H1 (cell line): ENCODE measurements at regions not wholly inside any gene's neighbourhood (a gene's known extent, or its start where the extent isn't known, plus 50 kb on each side); places are given as distances from the start of the nearest gene placed in this dataset.

Experiments used
- CTCF ChIA-PET: fragments of 300-600 bp; sonication (Branson Sonifier 250); formaldehyde crosslinking; loops from one replicate; lab custom pipeline; 2021; ENCODE audit not compliant: partially characterized antibody; lab: Charles Lee
- POLR2A ChIA-PET: fragments of 300-600 bp; sonication (Branson Sonifier 250); formaldehyde crosslinking; loops from one replicate; lab custom pipeline; 2021; ENCODE audit warnings: inconsistent platforms; ENCODE audit not compliant: partially characterized antibody; lab: Charles Lee
- DNase-seq, 2 experiments: peaks; one replicate each; pipeline versions ENCODE4 v3.0.0 to v3.0.0-alpha.2; 2010 to 2022; ENCODE audit warnings: low spot score in 2 of 2, low read depth in 1 of 2, mixed read lengths in 1 of 2
- FAIRE-seq: peaks from 2 replicates; lab custom pipeline; 2011; peaks lifted over from hg19 to GRCh38; lab: Jason Lieb, UNC
- H2AFZ ChIP-seq: 2 replicates; pipeline ENCODE4 v1.8.1; 2012; ENCODE audit warnings: low read length, inconsistent platforms
- H2AK5ac ChIP-seq: 2 replicates; pipeline ENCODE4 v1.6.1; 2013; ENCODE audit warnings: low read depth, low read length
- H2BK120ac ChIP-seq: replicated peaks from 2 replicates; pipeline ENCODE3; 2013; ENCODE audit warnings: low read depth, low read length, inconsistent platforms
- H2BK12ac ChIP-seq: 2 replicates; pipeline ENCODE4 v1.6.1; 2013; ENCODE audit warnings: low read depth, low read length
- H2BK15ac ChIP-seq: 2 replicates; pipeline ENCODE4 v1.6.1; 2013; ENCODE audit warnings: low read length
- H2BK20ac ChIP-seq: 2 replicates; pipeline ENCODE4 v1.6.1; 2013; ENCODE audit warnings: low read length
- H2BK5ac ChIP-seq: 2 replicates; pipeline ENCODE4 v1.6.1; 2013; ENCODE audit warnings: low read depth, low read length
- H3K14ac ChIP-seq: 2 replicates; pipeline ENCODE4 v1.6.1; 2013; ENCODE audit warnings: inconsistent platforms; ENCODE audit not compliant: insufficient read length
- H3K18ac ChIP-seq: 2 replicates; pipeline ENCODE4 v1.6.1; 2013; ENCODE audit warnings: low read length; ENCODE audit errors: extremely low read depth
- H3K23ac ChIP-seq: 2 replicates; pipeline ENCODE4 v1.6.1; 2013; ENCODE audit warnings: inconsistent platforms; ENCODE audit not compliant: insufficient read length
- H3K23me2 ChIP-seq: 2 replicates; pipeline ENCODE4 v1.6.1; 2013; ENCODE audit warnings: low read depth, low read length
- H3K27ac ChIP-seq: 2 replicates; pipeline ENCODE4 v1.6.1; 2011; ENCODE audit warnings: low read depth, low read length, inconsistent platforms
- H3K27me3 ChIP-seq, 4 experiments: replicated peaks in 1 of 4; 1 replicate in 1 of 4; 2 replicates in 3 of 4; pipeline versions ENCODE4 v1.6.1 to v1.8.1; 2011 to 2013; ENCODE audit warnings: low read length in 3 of 4, mild to moderate bottlenecking in 3 of 4, inconsistent platforms in 2 of 4, mixed read lengths in 2 of 4, moderate library complexity in 1 of 4; ENCODE audit not compliant: control insufficient read depth in 3 of 4, insufficient read depth in 3 of 4; ENCODE audit errors: extremely low read depth in 1 of 4
- H3K36me3 ChIP-seq, 4 experiments: 2 replicates each; pipeline versions ENCODE4 v1.6.1 to v1.8.1; 2011 to 2013; ENCODE audit warnings: mild to moderate bottlenecking in 4 of 4, low read length in 3 of 4, moderate library complexity in 2 of 4, control low read depth in 1 of 4, inconsistent platforms in 1 of 4; ENCODE audit not compliant: insufficient read depth in 4 of 4, control insufficient read depth in 2 of 4
- H3K4ac ChIP-seq: replicated peaks from 2 replicates; pipeline ENCODE3; 2013; ENCODE audit warnings: low read length, low read depth, mixed read lengths, inconsistent platforms; ENCODE audit not compliant: insufficient read length
- H3K4me1 ChIP-seq, 4 experiments: replicated peaks in 1 of 4; 1 replicate in 1 of 4; 2 replicates in 3 of 4; pipeline versions ENCODE4 v1.6.1 to v1.8.1; 2011 to 2013; ENCODE audit warnings: low read length in 3 of 4, inconsistent platforms in 2 of 4, mixed read lengths in 1 of 4; ENCODE audit not compliant: insufficient read depth in 4 of 4, control insufficient read depth in 3 of 4
- H3K4me2 ChIP-seq, 2 experiments: 2 replicates each; pipeline versions ENCODE4 v1.6.1 to v1.8.1; 2011 to 2013; ENCODE audit warnings: low read depth in 2 of 2, low read length in 2 of 2, control low read depth in 1 of 2, inconsistent platforms in 1 of 2, mild to moderate bottlenecking in 1 of 2; ENCODE audit not compliant: insufficient read depth in 1 of 2
- H3K4me3 ChIP-seq, 4 experiments: fragments of 200-600, 300-600 bp in 1 of 4; sonication (generic), shearing (Covaris generic), sonication (Bioruptor Twin) in 1 of 4; 2 replicates each; pipeline versions ENCODE4 v1.5.1 to v1.8.1; 2011 to 2016; ENCODE audit warnings: low read length in 4 of 4, low read depth in 3 of 4, control low read depth in 2 of 4, inconsistent platforms in 2 of 4, mild to moderate bottlenecking in 2 of 4, mixed read lengths in 1 of 4, moderate library complexity in 1 of 4; ENCODE audit not compliant: insufficient read depth in 2 of 4; ENCODE audit errors: extremely low read depth in 1 of 4
- H3K56ac ChIP-seq: replicated peaks from 2 replicates; pipeline ENCODE3; 2013; ENCODE audit warnings: low read depth, mild to moderate bottlenecking, mixed read lengths, low read length, inconsistent platforms; ENCODE audit not compliant: insufficient read length
- H3K79me1 ChIP-seq: 2 replicates; pipeline ENCODE4 v1.6.1; 2013; ENCODE audit warnings: low read depth, low read length, control low read depth
- H3K79me2 ChIP-seq, 2 experiments: 2 replicates each; pipeline versions ENCODE4 v1.6.1 to v1.8.1; 2012 to 2013; ENCODE audit warnings: low read length in 2 of 2, mild to moderate bottlenecking in 2 of 2, inconsistent platforms in 1 of 2; ENCODE audit not compliant: insufficient read depth in 2 of 2, control insufficient read depth in 1 of 2
- H3K9ac ChIP-seq, 4 experiments: replicated peaks in 1 of 4; 1 replicate in 1 of 4; 2 replicates in 3 of 4; pipeline versions ENCODE4 v1.6.1 to v1.8.1; 2011 to 2013; ENCODE audit warnings: low read depth in 3 of 4, low read length in 3 of 4, control low read depth in 2 of 4, mild to moderate bottlenecking in 2 of 4, moderate library complexity in 2 of 4, inconsistent platforms in 1 of 4; ENCODE audit errors: extremely low read depth in 1 of 4
- H3K9me3 ChIP-seq, 2 experiments: 2 replicates each; pipeline versions ENCODE4 v1.6.1 to v1.8.1; 2012 to 2013; ENCODE audit warnings: mild to moderate bottlenecking in 2 of 2, moderate library complexity in 2 of 2, control low read depth in 1 of 2, inconsistent platforms in 1 of 2, low read depth in 1 of 2, low read length in 1 of 2, mixed read lengths in 1 of 2; ENCODE audit not compliant: insufficient read depth in 2 of 2
- H4K20me1 ChIP-seq, 2 experiments: replicated peaks in 1 of 2; 2 replicates each; pipeline versions ENCODE3 to v1.8.1; 2011 to 2013; ENCODE audit warnings: inconsistent platforms in 2 of 2, low read length in 2 of 2, mild to moderate bottlenecking in 1 of 2; ENCODE audit not compliant: insufficient read depth in 2 of 2, control insufficient read depth in 1 of 2
- H4K5ac ChIP-seq: 2 replicates; pipeline ENCODE4 v1.6.1; 2013; ENCODE audit warnings: low read length, low read depth, mixed read lengths, inconsistent platforms; ENCODE audit not compliant: insufficient read length
- H4K8ac ChIP-seq: 2 replicates; pipeline ENCODE4 v1.8.0; 2013; ENCODE audit warnings: mild to moderate bottlenecking, moderate library complexity, low read length, inconsistent platforms; ENCODE audit not compliant: insufficient read depth; ENCODE audit errors: extremely low read depth
- H4K91ac ChIP-seq: replicated peaks from 2 replicates; pipeline ENCODE3; 2013; ENCODE audit warnings: low read length, mixed read lengths, inconsistent platforms; ENCODE audit not compliant: insufficient read length
- CREB1 ChIP-seq: IDR thresholded peaks from 2 replicates; pipeline ENCODE4 v1.6.1; 2012; ENCODE audit warnings: inconsistent platforms
- EP300 ChIP-seq, 2 experiments: IDR thresholded peaks; 1 replicate in 1 of 2; 2 replicates in 1 of 2; pipeline ENCODE4 v1.6.1; 2011 to 2012; ENCODE audit warnings: low read depth in 2 of 2, low read length in 2 of 2, mild to moderate bottlenecking in 2 of 2, borderline replicate concordance in 1 of 2, inconsistent platforms in 1 of 2, moderate library complexity in 1 of 2
- FOSL1 ChIP-seq: IDR thresholded peaks from 2 replicates; pipeline ENCODE4 v1.6.1; 2011; ENCODE audit warnings: mild to moderate bottlenecking, low read depth, low read length, moderate library complexity; ENCODE audit not compliant: insufficient read depth
- RNF2 ChIP-seq: fragments of 200-900, 300-1000 bp; sonication (generic); IDR thresholded peaks from 2 replicates; pipeline ENCODE4 v1.7.1; 2016; ENCODE audit warnings: borderline replicate concordance, low read depth, mild to moderate bottlenecking, antibody characterized with exemption, low read length; ENCODE audit not compliant: poor library complexity, severe bottlenecking; ENCODE audit errors: missing control alignments
- SAP30 ChIP-seq: fragments of 300-600 bp; sonication (generic); IDR thresholded peaks from 2 replicates; pipeline ENCODE4 v1.7.1; 2012; ENCODE audit warnings: low read length, moderate library complexity, mild to moderate bottlenecking, inconsistent platforms; ENCODE audit not compliant: insufficient read depth, insufficient replicate concordance
- SP2 ChIP-seq: IDR thresholded peaks from 2 replicates; pipeline ENCODE4 v1.6.1; 2012; ENCODE audit warnings: mild to moderate bottlenecking, low read length, inconsistent platforms
- SRF ChIP-seq: IDR thresholded peaks from 2 replicates; pipeline ENCODE4 v1.6.1; 2011; ENCODE audit warnings: mild to moderate bottlenecking, low read depth, low read length, moderate library complexity
- SUZ12 ChIP-seq: fragments of 200-600 bp; sonication (generic); IDR thresholded peaks from 2 replicates; pipeline ENCODE4 v1.6.1; 2012; ENCODE audit warnings: mild to moderate bottlenecking, inconsistent platforms, low read length, moderate library complexity, mixed read lengths
- TAF7 ChIP-seq: optimal IDR thresholded peaks from 2 replicates; pipeline ENCODE3; 2011; ENCODE audit warnings: low read depth, mild to moderate bottlenecking, inconsistent platforms, low read length, moderate library complexity, borderline replicate concordance
- TCF12 ChIP-seq: IDR thresholded peaks from 2 replicates; pipeline ENCODE4 v1.6.1; 2011; ENCODE audit warnings: low read depth, mild to moderate bottlenecking, low read length
- USF2 ChIP-seq: IDR thresholded peaks from 2 replicates; pipeline ENCODE4 v1.6.1; 2011; ENCODE audit warnings: low read length, improper control_type of control experiment
- YY1 ChIP-seq: IDR thresholded peaks from 2 replicates; pipeline ENCODE4 v1.6.1; 2011; ENCODE audit warnings: low read depth, mild to moderate bottlenecking, low read length
- WGBS, 2 experiments: shearing (Covaris generic) in 1 of 2; methylation state at CpG; one replicate each; pipeline versions ENCODE4 v1.1.6 to v1.1.7; 2013 to 2015; ENCODE audit warnings: low lambda C conversion rate in 2 of 2, mixed read lengths in 2 of 2, inconsistent platforms in 1 of 2, low coverage in 1 of 2, missing lambda C conversion rate in 1 of 2; ENCODE audit not compliant: insufficient replicate concordance in 2 of 2, insufficient coverage in 1 of 2, insufficient read length in 1 of 2; ENCODE audit errors: extremely low coverage in 1 of 2, missing lambda C conversion rate in 1 of 2; 5-methylcytosine and 5-hydroxymethylcytosine counted together

- ChIA-PET CTCF (no interaction called here), POLR2A (no interaction called here)
- Histone ChIP-seq H2BK12ac (no peak overlapping the region), H3K36me3 (no peaks in the 10 kb centered on the region), H3K4ac (no peak overlapping the region), H3K9ac (no peak overlapping the region), H3K14ac (no peak overlapping the region), H4K8ac (no peak overlapping the region), H3K4me1 (no peaks in the 10 kb centered on the region), H3K56ac (no peak overlapping the region), H2BK15ac (no peak overlapping the region), H3K23ac (no peak overlapping the region), H2BK20ac (no peak overlapping the region), H3K79me1 (no peaks in the 10 kb centered on the region), H4K20me1 (no peaks in the 10 kb centered on the region), H2BK5ac (no peak overlapping the region), H2AK5ac (no peak overlapping the region), H3K27ac (no peak overlapping the region), H3K79me2 (no peaks in the 10 kb centered on the region), H2BK120ac (no peak overlapping the region), H4K5ac (no peak overlapping the region), H3K4me3 (no peak overlapping the region), H4K91ac (no peak overlapping the region), H3K4me2 (no peak overlapping the region), H3K23me2 (no peaks in the 10 kb centered on the region), H2AFZ (no peak overlapping the region), H3K18ac (no peak overlapping the region), H3K27me3 (no peaks in the 10 kb centered on the region), H3K9me3 (no peaks in the 10 kb centered on the region)
- FAIRE-seq, result no peak
- DNase-seq, result no peak
- WGBS, 2 experiments, result 78% methylated on average over 1 of the region's 1 CpG; no CpG with 5 or more reads in 1 of the 2 experiments
- TF ChIP-seq SP2 (no peak), YY1 (no peak), SAP30 (no peak), USF2 (no peak), TCF12 (no peak), FOSL1 (no peak), SRF (no peak), TAF7 (no peak), SUZ12 (no peak), EP300 (IDR thresholded peaks at IDR 0.05; ENCODE audit: borderline replicate concordance in 1 of 2, low read depth in 2 of 2, low read length in 2 of 2) (no peak), RNF2 (no peak), CREB1 (no peak)
These were observed 111.8 kb upstream of the ADAMTSL1 start for GRCh38 chr9:18362166-18362565.
